ENCODE measurements at regions not wholly inside any gene's neighbourhood (a gene's known extent, or its start where the extent isn't known, plus 50 kb on each side); places are given as distances from the start of the nearest gene placed in this dataset.

DNA sequence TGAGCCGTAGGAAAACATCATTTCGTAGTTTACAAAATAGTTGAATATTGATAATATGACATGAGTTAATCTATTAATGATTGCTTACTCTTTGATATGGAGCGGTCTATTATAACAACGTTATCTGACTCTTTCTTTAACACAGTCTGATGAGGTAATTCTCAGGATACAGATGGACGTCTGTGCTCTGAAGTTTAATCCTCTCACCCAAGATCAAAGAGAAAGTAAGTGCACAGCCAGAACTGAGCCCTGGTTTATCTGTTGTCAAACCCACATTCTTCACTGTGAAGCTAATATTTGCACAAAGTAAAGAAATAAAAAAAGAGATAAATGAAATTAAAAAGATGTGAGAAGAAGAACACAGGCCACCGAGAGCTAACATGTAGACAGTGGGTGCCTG lies 190.9 kb upstream of the COPS8 start (continued):
- TF ChIP-seq, protein P1, sequence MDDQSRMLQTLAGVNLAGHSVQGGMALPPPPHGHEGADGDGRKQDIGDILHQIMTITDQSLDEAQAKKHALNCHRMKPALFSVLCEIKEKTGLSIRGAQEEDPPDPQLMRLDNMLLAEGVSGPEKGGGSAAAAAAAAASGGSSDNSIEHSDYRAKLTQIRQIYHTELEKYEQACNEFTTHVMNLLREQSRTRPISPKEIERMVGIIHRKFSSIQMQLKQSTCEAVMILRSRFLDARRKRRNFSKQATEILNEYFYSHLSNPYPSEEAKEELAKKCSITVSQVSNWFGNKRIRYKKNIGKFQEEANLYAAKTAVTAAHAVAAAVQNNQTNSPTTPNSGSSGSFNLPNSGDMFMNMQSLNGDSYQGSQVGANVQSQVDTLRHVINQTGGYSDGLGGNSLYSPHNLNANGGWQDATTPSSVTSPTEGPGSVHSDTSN (IDR thresholded peaks at IDR 0.05), result no peak
- TF ChIP-seq FOXJ3 (CRISPR knock-in tag; IDR thresholded peaks at IDR 0.05) (no peak), GATA2 (CRISPR knock-in tag; IDR thresholded peaks at IDR 0.05) (no peak)

DNA sequence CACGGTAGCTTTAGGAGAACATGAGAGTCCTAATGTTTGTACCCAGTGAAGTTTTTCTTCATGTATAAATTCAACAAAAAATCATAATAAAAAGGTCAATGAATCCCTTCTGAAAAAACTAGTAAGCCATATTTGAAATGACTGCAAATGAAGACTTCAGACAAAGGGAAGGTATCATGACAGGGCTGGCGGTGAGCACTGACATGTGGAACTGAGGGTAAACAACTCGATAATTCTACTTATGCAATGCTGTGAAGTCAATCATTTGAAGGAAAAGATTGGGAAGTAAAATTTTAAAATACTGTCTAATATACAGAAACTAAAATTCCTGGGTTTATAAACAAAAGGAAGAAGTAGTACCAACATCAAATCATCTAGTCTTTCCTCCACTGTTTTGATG lies 190.2 kb upstream of the COPS8 start:
- TF ChIP-seq, protein P2, sequence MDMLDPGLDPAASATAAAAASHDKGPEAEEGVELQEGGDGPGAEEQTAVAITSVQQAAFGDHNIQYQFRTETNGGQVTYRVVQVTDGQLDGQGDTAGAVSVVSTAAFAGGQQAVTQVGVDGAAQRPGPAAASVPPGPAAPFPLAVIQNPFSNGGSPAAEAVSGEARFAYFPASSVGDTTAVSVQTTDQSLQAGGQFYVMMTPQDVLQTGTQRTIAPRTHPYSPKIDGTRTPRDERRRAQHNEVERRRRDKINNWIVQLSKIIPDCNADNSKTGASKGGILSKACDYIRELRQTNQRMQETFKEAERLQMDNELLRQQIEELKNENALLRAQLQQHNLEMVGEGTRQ (IDR thresholded peaks at IDR 0.05; ENCODE audit: borderline replicate concordance, low read depth, low read length), result no peak
- TF ChIP-seq MXI1 (IDR thresholded peaks at IDR 0.05; ENCODE audit: low read depth, low read length) (no peak), NRF1 (IDR thresholded peaks at IDR 0.05; ENCODE audit: low read depth, low read length) (no peak), RFX5 (IDR thresholded peaks at IDR 0.05; ENCODE audit: low read length) (no peak), FOSL2 (IDR thresholded peaks at IDR 0.05; ENCODE audit: borderline replicate concordance, low read depth) (no peak), RAD21 (IDR thresholded peaks at IDR 0.05; ENCODE audit: low read length) (no peak), FOXM1 (IDR thresholded peaks at IDR 0.05; ENCODE audit: low read depth) (no peak), EP300 (IDR thresholded peaks at IDR 0.05; ENCODE audit: borderline replicate concordance in 1 of 2, low read depth in 1 of 2, low read length in 1 of 2) (no peak), CHD2 (IDR thresholded peaks at IDR 0.05; ENCODE audit: low read length, partially characterized antibody) (no peak)
- TF ChIP-seq, protein P3, sequence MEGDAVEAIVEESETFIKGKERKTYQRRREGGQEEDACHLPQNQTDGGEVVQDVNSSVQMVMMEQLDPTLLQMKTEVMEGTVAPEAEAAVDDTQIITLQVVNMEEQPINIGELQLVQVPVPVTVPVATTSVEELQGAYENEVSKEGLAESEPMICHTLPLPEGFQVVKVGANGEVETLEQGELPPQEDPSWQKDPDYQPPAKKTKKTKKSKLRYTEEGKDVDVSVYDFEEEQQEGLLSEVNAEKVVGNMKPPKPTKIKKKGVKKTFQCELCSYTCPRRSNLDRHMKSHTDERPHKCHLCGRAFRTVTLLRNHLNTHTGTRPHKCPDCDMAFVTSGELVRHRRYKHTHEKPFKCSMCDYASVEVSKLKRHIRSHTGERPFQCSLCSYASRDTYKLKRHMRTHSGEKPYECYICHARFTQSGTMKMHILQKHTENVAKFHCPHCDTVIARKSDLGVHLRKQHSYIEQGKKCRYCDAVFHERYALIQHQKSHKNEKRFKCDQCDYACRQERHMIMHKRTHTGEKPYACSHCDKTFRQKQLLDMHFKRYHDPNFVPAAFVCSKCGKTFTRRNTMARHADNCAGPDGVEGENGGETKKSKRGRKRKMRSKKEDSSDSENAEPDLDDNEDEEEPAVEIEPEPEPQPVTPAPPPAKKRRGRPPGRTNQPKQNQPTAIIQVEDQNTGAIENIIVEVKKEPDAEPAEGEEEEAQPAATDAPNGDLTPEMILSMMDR (IDR thresholded peaks at IDR 0.05), result no peak
- no peak overlapping the region for H2AFZ ChIP-seq (ENCODE audit: low read depth)
- H3K27me3 ChIP-seq (ENCODE audit: insufficient read depth), result no peaks in the 10 kb centered on the region
- no peaks in the 10 kb centered on the region for H3F3A ChIP-seq (replicated peaks; ENCODE audit: insufficient read depth)
- no peaks in the 10 kb centered on the region for H4K20me1 ChIP-seq (ENCODE audit: insufficient read depth)
- WGBS (ENCODE audit: low lambda C conversion rate), result 36% methylated on average over 3 of the region's 3 CpGs
- H3K36me3 ChIP-seq (replicated peaks in 1 of 2; ENCODE audit: control insufficient read depth in 1 of 2, insufficient read depth in 2 of 2, low read length in 1 of 2), result no peaks in the 10 kb centered on the region
- H3K4me2 ChIP-seq, result no peak overlapping the region
- no peak for DNase-seq
- no peak overlapping the region for H3K9ac ChIP-seq
- no peaks in the 10 kb centered on the region for H3K9me3 ChIP-seq
- POLR2A ChIA-PET, result no interaction called here
- H3K27ac ChIP-seq (ENCODE audit: low read depth in 2 of 2, low read length in 1 of 2), result no peak overlapping the region
- no peaks in the 10 kb centered on the region for H3K79me2 ChIP-seq (ENCODE audit: insufficient read depth)
- no peaks in the 10 kb centered on the region for H3K9me2 ChIP-seq
- CTCF ChIA-PET, result no interaction called here
- H3K4me3 ChIP-seq (ENCODE audit: low read depth in 2 of 2, low read length in 1 of 2), result no peak overlapping the region
- peaks cover 0 to 5% of the 10 kb centered on the region in 2 experiments; a peak in 2 of 4 replicates for H3K4me1 ChIP-seq (ENCODE audit: control insufficient read depth in 1 of 2, insufficient read depth in 2 of 2, low read depth in 1 of 2, low read length in 1 of 2)

DNA sequence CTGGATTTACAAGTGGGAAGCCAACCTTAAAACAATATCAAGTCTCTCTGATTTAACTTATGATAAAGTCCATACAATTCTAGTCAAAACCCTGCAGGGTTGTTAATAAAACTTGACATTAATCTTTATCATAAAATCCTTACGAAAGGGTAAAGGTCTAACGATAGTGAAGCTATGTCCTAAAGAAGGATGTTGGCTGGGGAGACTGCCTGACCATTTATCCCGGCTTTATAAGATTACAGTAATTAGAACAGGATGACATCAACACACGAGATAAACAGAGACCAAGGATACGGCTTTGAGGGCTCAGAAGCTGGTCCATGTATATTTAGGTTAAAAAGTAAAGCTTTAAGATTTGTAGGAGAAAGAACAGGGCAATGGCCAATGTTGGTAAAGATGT lies 189.0 kb upstream of the COPS8 start:
- Histone ChIP-seq H3K79me2 (ENCODE audit: insufficient read depth) (no peaks in the 10 kb centered on the region), H3K4me3 (ENCODE audit: low read depth in 2 of 2, low read length in 1 of 2) (no peak overlapping the region), H3K9me2 (no peaks in the 10 kb centered on the region), H3F3A (replicated peaks; ENCODE audit: insufficient read depth) (no peaks in the 10 kb centered on the region), H3K4me2 (no peak overlapping the region), H3K36me3 (replicated peaks in 1 of 2; ENCODE audit: control insufficient read depth in 1 of 2, insufficient read depth in 2 of 2, low read length in 1 of 2) (no peaks in the 10 kb centered on the region), H3K27me3 (ENCODE audit: insufficient read depth) (no peaks in the 10 kb centered on the region), H4K20me1 (ENCODE audit: insufficient read depth) (no peaks in the 10 kb centered on the region), H3K9me3 (no peaks in the 10 kb centered on the region), H3K9ac (no peak overlapping the region), H3K27ac (ENCODE audit: low read depth in 2 of 2, low read length in 1 of 2) (no peak overlapping the region), H3K4me1 (ENCODE audit: control insufficient read depth in 1 of 2, insufficient read depth in 2 of 2, low read depth in 1 of 2, low read length in 1 of 2) (peaks cover 0 to 5% of the 10 kb centered on the region in 2 experiments; a peak in 2 of 4 replicates), H2AFZ (ENCODE audit: low read depth) (no peak overlapping the region)
- WGBS (ENCODE audit: low lambda C conversion rate), result 10% methylated on average over 5 of the region's 5 CpGs
- CTCF ChIA-PET, result no interaction called here
- POLR2A ChIA-PET, result no interaction called here
- DNase-seq, result peak; percentile 66
- TF ChIP-seq TEAD4 (IDR thresholded peaks at IDR 0.05; ENCODE audit: borderline replicate concordance, insufficient read depth) (no peak), SMC3 (IDR thresholded peaks at IDR 0.05; ENCODE audit: low read depth, low read length) (no peak), NFIC (IDR thresholded peaks at IDR 0.05; ENCODE audit: borderline replicate concordance) (no peak), RAD21 (IDR thresholded peaks at IDR 0.05; ENCODE audit: low read length) (no peak), FOXM1 (IDR thresholded peaks at IDR 0.05; ENCODE audit: low read depth) (no peak), TAF1 (IDR thresholded peaks at IDR 0.05; ENCODE audit: borderline replicate concordance, low read depth, low read length) (no peak), GATA2 (CRISPR knock-in tag; IDR thresholded peaks at IDR 0.05) (peak; percentile 62)
- TF ChIP-seq, protein P4, sequence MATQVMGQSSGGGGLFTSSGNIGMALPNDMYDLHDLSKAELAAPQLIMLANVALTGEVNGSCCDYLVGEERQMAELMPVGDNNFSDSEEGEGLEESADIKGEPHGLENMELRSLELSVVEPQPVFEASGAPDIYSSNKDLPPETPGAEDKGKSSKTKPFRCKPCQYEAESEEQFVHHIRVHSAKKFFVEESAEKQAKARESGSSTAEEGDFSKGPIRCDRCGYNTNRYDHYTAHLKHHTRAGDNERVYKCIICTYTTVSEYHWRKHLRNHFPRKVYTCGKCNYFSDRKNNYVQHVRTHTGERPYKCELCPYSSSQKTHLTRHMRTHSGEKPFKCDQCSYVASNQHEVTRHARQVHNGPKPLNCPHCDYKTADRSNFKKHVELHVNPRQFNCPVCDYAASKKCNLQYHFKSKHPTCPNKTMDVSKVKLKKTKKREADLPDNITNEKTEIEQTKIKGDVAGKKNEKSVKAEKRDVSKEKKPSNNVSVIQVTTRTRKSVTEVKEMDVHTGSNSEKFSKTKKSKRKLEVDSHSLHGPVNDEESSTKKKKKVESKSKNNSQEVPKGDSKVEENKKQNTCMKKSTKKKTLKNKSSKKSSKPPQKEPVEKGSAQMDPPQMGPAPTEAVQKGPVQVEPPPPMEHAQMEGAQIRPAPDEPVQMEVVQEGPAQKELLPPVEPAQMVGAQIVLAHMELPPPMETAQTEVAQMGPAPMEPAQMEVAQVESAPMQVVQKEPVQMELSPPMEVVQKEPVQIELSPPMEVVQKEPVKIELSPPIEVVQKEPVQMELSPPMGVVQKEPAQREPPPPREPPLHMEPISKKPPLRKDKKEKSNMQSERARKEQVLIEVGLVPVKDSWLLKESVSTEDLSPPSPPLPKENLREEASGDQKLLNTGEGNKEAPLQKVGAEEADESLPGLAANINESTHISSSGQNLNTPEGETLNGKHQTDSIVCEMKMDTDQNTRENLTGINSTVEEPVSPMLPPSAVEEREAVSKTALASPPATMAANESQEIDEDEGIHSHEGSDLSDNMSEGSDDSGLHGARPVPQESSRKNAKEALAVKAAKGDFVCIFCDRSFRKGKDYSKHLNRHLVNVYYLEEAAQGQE (IDR thresholded peaks at IDR 0.05; ENCODE audit: low read depth, low read length), result no peak
- TF ChIP-seq, protein P2 (IDR thresholded peaks at IDR 0.05; ENCODE audit: borderline replicate concordance, low read depth, low read length), result no peak
